Gastroesophageal sphincter (tissue), 3 donors: ENCODE measurements at regions not wholly inside any gene's neighbourhood (a gene's known extent, or its start where the extent isn't known, plus 50 kb on each side); places are given as distances from the start of the nearest gene placed in this dataset.

Experiments
- CTCF ChIP-seq, 4 experiments: fragments of 200-600 bp in 2 of 4; fragments of 450-650 bp in 2 of 4; sonication (generic) in 1 of 4; IDR thresholded peaks; one replicate each; pipeline ENCODE4 v1.5.1; 2017 to 2019; ENCODE audit warnings: antibody characterized with exemption in 4 of 4, mild to moderate bottlenecking in 2 of 4, moderate library complexity in 2 of 4
- EP300 ChIP-seq: sonication (generic); formaldehyde crosslinking; IDR thresholded peaks from one replicate; pipeline ENCODE4 v1.6.1; 2017; ENCODE audit warnings: antibody characterized with exemption, mild to moderate bottlenecking
- POLR2A ChIP-seq, 2 donors: fragments of 450-650 bp; IDR thresholded peaks; one replicate each; pipeline ENCODE4 v1.6.1; 2017; ENCODE audit warnings: antibody characterized with exemption in 2 of 2, mild to moderate bottlenecking in 2 of 2, moderate library complexity in 1 of 2

GRCh38 chr7:119320316-119320715 is 952.7 kb upstream of the KCND2 start:
- TF ChIP-seq CTCF (IDR thresholded peaks at IDR 0.05) (no peak), EP300 (no peak), POLR2A (IDR thresholded peaks at IDR 0.05) (no peak)
